ENCODE measurements at regions not wholly inside any gene's neighbourhood (a gene's known extent, or its start where the extent isn't known, plus 50 kb on each side); places are given as distances from the start of the nearest gene placed in this dataset.

GRCh38 chr4:32340591-32340990, 1620.4 kb downstream of the PCDH7 start:
- no peak for TF ChIP-seq CTCF (IDR thresholded peaks at IDR 0.05)
- no peak for TF ChIP-seq POLR2AphosphoS5 (IDR thresholded peaks at IDR 0.05)
- TF ChIP-seq EP300 (IDR thresholded peaks at IDR 0.05), result no peak
- TF ChIP-seq POLR2A (IDR thresholded peaks at IDR 0.05), result no peak
